ENCODE measurements at regions not wholly inside any gene's neighbourhood (a gene's known extent, or its start where the extent isn't known, plus 50 kb on each side); places are given as distances from the start of the nearest gene placed in this dataset.

DNA sequence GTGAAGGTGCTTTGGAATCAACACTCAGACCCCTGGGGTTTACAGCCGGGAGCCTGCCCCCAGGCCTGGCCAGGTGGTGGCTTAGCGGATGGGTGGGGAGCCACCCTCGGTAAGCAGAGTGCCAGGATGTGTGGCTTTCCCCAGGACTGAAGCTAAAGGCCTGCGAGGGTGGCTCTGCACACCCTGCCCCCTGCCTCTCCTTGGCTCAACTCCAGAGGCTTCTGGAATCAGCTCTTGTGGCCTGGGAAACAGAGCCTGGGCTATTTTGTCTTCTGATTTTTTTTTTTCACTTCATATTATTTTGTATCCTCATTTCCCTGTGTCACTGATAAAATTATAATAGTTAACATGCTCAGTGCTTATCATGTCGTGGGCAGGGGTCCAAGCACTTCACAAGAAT is 79.8 kb downstream of the RHOB start (continued):
- TF ChIP-seq, protein P1, sequence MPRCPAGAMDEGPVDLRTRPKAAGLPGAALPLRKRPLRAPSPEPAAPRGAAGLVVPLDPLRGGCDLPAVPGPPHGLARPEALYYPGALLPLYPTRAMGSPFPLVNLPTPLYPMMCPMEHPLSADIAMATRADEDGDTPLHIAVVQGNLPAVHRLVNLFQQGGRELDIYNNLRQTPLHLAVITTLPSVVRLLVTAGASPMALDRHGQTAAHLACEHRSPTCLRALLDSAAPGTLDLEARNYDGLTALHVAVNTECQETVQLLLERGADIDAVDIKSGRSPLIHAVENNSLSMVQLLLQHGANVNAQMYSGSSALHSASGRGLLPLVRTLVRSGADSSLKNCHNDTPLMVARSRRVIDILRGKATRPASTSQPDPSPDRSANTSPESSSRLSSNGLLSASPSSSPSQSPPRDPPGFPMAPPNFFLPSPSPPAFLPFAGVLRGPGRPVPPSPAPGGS (CRISPR knock-in tag; IDR thresholded peaks at IDR 0.05) = 0 out of 2 replicates have a peak, but pooled peaks have one; percentile 24
- peak; percentile 31; the same call in 1 of the 2 replicates for TF ChIP-seq MTA1 (CRISPR knock-in tag; IDR thresholded peaks at IDR 0.05; ENCODE audit: borderline replicate concordance)
- no peak for TF ChIP-seq POLR2G (IDR thresholded peaks at IDR 0.05; ENCODE audit: low read depth, low read length)
- TF ChIP-seq, protein P2, sequence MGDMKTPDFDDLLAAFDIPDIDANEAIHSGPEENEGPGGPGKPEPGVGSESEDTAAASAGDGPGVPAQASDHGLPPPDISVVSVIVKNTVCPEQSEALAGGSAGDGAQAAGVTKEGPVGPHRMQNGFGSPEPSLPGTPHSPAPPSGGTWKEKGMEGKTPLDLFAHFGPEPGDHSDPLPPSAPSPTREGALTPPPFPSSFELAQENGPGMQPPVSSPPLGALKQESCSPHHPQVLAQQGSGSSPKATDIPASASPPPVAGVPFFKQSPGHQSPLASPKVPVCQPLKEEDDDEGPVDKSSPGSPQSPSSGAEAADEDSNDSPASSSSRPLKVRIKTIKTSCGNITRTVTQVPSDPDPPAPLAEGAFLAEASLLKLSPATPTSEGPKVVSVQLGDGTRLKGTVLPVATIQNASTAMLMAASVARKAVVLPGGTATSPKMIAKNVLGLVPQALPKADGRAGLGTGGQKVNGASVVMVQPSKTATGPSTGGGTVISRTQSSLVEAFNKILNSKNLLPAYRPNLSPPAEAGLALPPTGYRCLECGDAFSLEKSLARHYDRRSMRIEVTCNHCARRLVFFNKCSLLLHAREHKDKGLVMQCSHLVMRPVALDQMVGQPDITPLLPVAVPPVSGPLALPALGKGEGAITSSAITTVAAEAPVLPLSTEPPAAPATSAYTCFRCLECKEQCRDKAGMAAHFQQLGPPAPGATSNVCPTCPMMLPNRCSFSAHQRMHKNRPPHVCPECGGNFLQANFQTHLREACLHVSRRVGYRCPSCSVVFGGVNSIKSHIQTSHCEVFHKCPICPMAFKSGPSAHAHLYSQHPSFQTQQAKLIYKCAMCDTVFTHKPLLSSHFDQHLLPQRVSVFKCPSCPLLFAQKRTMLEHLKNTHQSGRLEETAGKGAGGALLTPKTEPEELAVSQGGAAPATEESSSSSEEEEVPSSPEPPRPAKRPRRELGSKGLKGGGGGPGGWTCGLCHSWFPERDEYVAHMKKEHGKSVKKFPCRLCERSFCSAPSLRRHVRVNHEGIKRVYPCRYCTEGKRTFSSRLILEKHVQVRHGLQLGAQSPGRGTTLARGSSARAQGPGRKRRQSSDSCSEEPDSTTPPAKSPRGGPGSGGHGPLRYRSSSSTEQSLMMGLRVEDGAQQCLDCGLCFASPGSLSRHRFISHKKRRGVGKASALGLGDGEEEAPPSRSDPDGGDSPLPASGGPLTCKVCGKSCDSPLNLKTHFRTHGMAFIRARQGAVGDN (CRISPR knock-in tag; IDR thresholded peaks at IDR 0.05) = peak; percentile 65
- no peak for TF ChIP-seq HOXD1 (CRISPR knock-in tag; IDR thresholded peaks at IDR 0.05)
- no peak for TF ChIP-seq THYN1 (CRISPR knock-in tag; IDR thresholded peaks at IDR 0.05; ENCODE audit: borderline replicate concordance, low read depth)
- no peak for TF ChIP-seq SRSF9 (IDR thresholded peaks at IDR 0.05; ENCODE audit: borderline replicate concordance, insufficient read depth, low read depth, low read length, poor library complexity, severe bottlenecking)
- TF ChIP-seq, protein P3, sequence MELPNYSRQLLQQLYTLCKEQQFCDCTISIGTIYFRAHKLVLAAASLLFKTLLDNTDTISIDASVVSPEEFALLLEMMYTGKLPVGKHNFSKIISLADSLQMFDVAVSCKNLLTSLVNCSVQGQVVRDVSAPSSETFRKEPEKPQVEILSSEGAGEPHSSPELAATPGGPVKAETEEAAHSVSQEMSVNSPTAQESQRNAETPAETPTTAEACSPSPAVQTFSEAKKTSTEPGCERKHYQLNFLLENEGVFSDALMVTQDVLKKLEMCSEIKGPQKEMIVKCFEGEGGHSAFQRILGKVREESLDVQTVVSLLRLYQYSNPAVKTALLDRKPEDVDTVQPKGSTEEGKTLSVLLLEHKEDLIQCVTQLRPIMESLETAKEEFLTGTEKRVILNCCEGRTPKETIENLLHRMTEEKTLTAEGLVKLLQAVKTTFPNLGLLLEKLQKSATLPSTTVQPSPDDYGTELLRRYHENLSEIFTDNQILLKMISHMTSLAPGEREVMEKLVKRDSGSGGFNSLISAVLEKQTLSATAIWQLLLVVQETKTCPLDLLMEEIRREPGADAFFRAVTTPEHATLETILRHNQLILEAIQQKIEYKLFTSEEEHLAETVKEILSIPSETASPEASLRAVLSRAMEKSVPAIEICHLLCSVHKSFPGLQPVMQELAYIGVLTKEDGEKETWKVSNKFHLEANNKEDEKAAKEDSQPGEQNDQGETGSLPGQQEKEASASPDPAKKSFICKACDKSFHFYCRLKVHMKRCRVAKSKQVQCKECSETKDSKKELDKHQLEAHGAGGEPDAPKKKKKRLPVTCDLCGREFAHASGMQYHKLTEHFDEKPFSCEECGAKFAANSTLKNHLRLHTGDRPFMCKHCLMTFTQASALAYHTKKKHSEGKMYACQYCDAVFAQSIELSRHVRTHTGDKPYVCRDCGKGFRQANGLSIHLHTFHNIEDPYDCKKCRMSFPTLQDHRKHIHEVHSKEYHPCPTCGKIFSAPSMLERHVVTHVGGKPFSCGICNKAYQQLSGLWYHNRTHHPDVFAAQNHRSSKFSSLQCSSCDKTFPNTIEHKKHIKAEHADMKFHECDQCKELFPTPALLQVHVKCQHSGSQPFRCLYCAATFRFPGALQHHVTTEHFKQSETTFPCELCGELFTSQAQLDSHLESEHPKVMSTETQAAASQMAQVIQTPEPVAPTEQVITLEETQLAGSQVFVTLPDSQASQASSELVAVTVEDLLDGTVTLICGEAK (IDR thresholded peaks at IDR 0.05) = no peak
- TF ChIP-seq, protein P3 (CRISPR knock-in tag; IDR thresholded peaks at IDR 0.05) = 0 out of 2 replicates have a peak, but pooled peaks have one; percentile 5

Data from HepG2 (cell line).